ENCODE measurements at regions not wholly inside any gene's neighbourhood (a gene's known extent, or its start where the extent isn't known, plus 50 kb on each side); places are given as distances from the start of the nearest gene placed in this dataset.
"Not testable (repeated sequence)": the region's sequence is repeated elsewhere in the genome, so short reads cannot be mapped to it uniquely, and the experiment has no call there.

DNA sequence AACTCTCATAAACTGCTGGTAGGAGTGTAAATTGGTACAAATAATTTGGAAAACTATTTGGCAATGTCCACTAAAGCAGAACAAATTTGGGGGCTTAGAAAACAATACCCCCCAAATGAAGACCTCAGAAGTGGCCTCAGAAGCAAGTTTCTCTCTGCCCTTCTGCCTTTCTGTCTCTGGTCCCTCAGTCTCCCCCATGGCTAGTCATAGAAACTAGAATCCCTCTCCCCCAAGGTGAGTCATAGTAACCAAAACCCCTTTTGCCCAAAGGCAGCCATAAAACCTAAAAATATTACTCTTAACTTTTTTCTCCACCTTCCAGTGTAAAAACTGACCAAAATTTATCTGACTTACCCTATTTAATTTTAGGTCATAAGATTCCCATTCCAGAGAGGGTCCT lies 350.7 kb upstream of the LRRC3B start:
- no peak for DNase-seq (ENCODE audit: low read depth in 2 of 2)

- DNase-seq (ENCODE audit: low read depth in 2 of 2), result no peak
Observed at GRCh38 chr3:26273196-26273595, 349.4 kb upstream of the LRRC3B start.

- no peak for DNase-seq (ENCODE audit: low read depth in 2 of 2)
Observed at GRCh38 chr3:26279091-26279490, 343.5 kb upstream of the LRRC3B start.

- no peak for DNase-seq (ENCODE audit: low read depth in 2 of 2)
Observed at GRCh38 chr3:26280517-26280916, 342.1 kb upstream of the LRRC3B start.

- DNase-seq (ENCODE audit: low read depth in 2 of 2), result no peak
Observed at GRCh38 chr3:26281284-26281985, 341.1 kb upstream of the LRRC3B start.

DNA sequence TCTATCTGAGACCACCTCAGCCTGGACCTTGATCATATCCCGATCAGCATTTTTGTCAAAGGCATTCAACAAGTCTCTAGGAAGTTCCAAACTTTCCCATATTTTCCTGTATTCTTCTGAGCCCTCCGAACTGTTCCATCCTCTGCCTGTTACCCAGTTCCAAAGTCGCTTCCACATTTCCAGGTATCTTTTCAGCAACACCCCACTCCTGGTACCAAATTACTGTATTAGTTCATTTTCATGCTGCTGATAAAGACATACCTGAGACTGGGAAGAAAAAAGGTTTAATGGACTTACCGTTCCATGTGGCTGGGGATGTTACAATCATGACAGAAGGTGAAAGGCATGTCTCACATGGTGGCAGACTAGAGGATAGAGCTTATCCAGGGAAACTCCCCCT lies 338.1 kb upstream of the LRRC3B start:
- not testable (repeated sequence) for DNase-seq (ENCODE audit: low read depth in 2 of 2)

DNA sequence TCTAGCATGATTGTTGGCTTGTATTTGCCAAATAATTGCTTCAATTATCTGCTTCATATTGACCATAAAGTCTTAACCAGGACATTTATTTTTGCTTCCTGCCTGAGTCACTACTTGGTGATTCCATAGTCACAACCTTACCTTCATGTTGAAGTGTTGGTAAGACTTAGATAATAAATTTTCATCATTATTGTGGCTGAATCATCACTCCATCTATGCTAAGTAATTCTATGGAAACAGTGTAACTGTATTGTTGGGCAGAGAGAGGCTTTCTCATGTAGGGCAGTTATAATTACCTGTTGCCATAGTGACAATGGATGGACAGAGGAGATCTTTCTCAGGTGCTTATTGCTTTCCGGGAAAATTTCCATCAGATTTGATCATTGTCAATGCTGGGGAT lies 330.7 kb upstream of the LRRC3B start:
- no peak for DNase-seq (ENCODE audit: low read depth in 2 of 2)

GRCh38 chr3:26292780-26293179 lies 329.8 kb upstream of the LRRC3B start:
- DNase-seq (ENCODE audit: low read depth in 2 of 2), result no peak

DNA sequence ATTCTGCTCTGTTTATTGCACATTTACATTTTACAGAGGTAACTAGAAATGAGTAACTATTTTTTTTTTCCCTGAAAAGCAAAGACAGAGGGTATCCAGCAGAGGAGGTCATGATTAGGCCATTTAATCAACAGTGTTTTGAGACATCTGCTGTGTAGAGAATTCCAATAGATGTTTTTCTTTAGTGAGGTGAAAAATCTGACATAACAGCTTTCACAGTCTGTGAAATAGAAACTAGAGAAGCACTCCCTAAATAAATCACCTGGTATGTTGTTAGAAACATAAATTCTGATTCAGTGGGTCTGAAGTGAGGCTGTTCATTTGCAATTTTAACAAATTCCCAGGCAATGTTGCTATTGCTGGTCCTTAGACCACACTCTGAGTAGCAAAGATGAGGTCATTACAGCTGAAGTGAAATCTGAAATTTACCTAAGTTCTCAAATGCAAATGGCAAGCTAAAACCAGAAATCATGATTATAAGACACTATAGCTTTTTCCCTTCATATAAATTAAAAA lies 329.2 kb upstream of the LRRC3B start:
- no peak for DNase-seq (ENCODE audit: low read depth in 2 of 2)

GRCh38 chr3:26307192-26307591 lies 315.4 kb upstream of the LRRC3B start:
- DNase-seq (ENCODE audit: low read depth in 2 of 2), result no peak

GRCh38 chr3:26307787-26308186 lies 314.8 kb upstream of the LRRC3B start:
- DNase-seq (ENCODE audit: low read depth in 2 of 2), result no peak

GRCh38 chr3:26308454-26308853 lies 314.1 kb upstream of the LRRC3B start:
- no peak for DNase-seq (ENCODE audit: low read depth in 2 of 2)

- DNase-seq (ENCODE audit: low read depth in 2 of 2), result not testable (repeated sequence)
Observed at GRCh38 chr3:26309536-26309935, 313.0 kb upstream of the LRRC3B start.

- DNase-seq (ENCODE audit: low read depth in 2 of 2), result no peak
Observed at GRCh38 chr3:26312816-26313215, 309.8 kb upstream of the LRRC3B start.

GRCh38 chr3:26316472-26316871 lies 306.1 kb upstream of the LRRC3B start:
- no peak for DNase-seq (ENCODE audit: low read depth in 2 of 2)

GRCh38 chr3:26323741-26324140 lies 298.8 kb upstream of the LRRC3B start:
- DNase-seq (ENCODE audit: low read depth in 2 of 2), result not testable (repeated sequence)

DNA sequence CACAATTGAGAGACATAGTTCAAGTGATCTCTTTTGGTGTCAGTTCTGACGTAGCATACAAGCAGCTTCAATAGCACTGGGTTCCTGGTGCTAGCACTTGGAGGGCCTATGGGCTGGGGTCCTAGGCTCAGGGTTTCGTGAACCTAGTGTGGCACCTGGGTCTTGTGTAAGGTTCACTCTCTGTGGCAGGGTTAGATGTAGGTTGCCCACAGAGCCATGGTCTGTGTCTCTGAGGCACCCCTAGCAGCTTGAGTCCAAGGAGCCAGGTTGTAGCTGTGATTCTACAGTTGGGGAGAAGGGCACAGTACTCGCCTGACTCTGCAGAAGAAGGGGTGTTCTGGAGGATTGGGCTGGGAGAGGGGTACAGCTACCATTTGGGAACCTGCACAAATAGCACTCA lies 282.6 kb upstream of the LRRC3B start:
- DNase-seq (ENCODE audit: low read depth in 2 of 2), result no peak

DNA sequence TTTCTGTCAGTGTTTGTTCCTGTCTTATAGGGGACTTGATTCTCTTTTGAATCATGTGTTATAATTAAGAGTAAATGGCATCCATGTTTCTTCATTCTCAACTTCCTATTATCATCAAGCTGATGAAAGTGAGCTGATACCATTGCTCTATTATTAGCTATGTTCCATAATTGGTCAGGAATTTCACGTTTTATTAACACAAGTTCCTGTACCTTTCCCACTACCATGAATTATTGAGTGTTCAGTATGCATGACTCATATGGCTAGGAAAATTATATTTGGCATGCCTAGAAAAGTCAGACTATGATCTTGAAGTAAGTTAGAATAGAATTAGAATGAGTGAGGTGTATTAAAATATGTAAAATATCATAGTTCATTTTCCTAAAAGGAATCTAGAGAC lies 278.9 kb upstream of the LRRC3B start:
- no peak for DNase-seq (ENCODE audit: low read depth in 2 of 2)

GRCh38 chr3:26345613-26346012 lies 277.0 kb upstream of the LRRC3B start:
- no peak for DNase-seq (ENCODE audit: low read depth in 2 of 2)

GRCh38 chr3:26346497-26346896 lies 276.1 kb upstream of the LRRC3B start:
- no peak for DNase-seq (ENCODE audit: low read depth in 2 of 2)

DNA sequence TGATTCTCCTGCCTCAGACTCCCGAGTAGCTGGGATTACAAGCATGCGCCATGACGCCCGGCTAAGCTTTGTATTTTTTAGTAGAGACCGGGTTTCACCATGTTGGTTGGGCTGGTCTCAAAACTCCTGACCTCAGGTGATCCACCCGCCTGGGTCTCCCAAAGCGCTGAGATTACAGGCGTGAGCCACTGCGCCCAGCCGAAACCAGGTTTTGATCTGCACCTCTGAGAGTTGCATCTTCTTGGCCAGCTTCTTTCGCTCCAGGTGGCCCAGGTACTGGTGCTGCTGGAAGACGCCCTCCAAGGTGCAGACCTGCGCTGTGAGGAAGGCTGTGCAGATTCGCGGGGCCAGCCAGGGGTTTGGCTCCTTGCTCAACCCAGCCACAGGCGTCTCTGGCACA lies 275.4 kb upstream of the LRRC3B start:
- no peak for DNase-seq (ENCODE audit: low read depth in 2 of 2)

- no peak for DNase-seq (ENCODE audit: low read depth in 2 of 2)
Observed at GRCh38 chr3:26350853-26351252, 271.7 kb upstream of the LRRC3B start.

DNA sequence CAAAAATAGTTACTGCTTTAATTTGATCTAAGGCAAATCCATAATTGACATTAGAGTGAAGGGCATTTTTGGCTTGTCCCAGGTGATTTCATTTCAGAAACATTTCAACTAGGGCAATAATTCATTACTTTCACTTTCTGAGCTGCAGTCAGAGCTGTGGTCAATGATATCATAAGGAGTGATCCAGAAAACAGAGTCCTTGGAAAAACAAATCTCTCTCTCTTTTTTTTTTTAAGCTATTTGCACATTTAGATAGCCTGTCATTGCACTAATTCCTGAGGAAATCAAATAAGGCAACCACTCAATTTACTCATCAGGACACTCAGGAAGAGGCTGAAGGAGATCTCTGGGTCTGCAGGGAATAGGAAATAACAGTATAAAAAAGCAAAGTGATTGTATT lies 269.5 kb upstream of the LRRC3B start:
- no peak for DNase-seq (ENCODE audit: low read depth in 2 of 2)

DNA sequence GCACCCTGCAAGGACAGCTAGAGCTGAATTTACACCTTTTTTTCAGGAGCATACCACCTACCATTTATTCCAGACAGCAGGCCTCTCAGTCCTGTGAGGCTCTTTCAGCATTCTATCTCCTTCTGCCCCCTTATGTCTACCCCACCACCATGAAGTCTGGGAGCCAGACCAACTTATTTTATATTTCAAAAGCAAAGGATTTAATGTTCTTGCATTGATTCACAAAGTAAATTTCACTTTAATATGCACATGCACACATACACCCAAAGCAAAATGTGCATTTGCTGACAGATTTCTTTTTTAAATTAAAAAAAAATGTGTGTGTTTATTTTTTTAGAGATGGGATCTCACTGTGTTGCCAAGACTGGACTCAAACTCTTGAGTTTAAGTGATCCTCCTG lies 264.2 kb upstream of the LRRC3B start:
- DNase-seq (ENCODE audit: low read depth in 2 of 2), result no peak
